ENCODE measurements at regions not wholly inside any gene's neighbourhood (a gene's known extent, or its start where the extent isn't known, plus 50 kb on each side); places are given as distances from the start of the nearest gene placed in this dataset.
"Not testable (repeated sequence)": the region's sequence is repeated elsewhere in the genome, so short reads cannot be mapped to it uniquely, and the experiment has no call there.

DNA sequence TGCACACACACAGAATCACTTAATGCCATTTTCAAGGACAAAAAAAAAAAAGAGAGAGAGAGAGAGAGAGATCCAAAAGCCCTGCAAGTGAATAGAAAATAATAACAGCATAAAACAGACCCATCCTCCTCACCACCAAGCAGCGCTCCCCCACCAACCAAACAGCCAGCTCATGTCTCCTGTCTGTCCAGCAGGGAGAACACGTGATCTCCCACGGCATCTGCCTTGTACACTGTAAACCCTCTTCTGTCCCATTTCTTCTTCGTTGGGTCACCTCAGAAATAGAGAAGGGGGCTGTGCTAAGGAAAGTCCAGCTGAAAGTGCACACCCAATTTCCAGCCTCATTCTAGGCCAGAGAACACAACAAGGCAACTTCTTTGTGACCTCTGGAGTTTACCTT lies 222.5 kb downstream of the EXOC5 start:
- DNase-seq (ENCODE audit: low read depth): no peak
- TF ChIP-seq, protein P1, sequence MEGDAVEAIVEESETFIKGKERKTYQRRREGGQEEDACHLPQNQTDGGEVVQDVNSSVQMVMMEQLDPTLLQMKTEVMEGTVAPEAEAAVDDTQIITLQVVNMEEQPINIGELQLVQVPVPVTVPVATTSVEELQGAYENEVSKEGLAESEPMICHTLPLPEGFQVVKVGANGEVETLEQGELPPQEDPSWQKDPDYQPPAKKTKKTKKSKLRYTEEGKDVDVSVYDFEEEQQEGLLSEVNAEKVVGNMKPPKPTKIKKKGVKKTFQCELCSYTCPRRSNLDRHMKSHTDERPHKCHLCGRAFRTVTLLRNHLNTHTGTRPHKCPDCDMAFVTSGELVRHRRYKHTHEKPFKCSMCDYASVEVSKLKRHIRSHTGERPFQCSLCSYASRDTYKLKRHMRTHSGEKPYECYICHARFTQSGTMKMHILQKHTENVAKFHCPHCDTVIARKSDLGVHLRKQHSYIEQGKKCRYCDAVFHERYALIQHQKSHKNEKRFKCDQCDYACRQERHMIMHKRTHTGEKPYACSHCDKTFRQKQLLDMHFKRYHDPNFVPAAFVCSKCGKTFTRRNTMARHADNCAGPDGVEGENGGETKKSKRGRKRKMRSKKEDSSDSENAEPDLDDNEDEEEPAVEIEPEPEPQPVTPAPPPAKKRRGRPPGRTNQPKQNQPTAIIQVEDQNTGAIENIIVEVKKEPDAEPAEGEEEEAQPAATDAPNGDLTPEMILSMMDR (conservative IDR thresholded peaks at IDR 0.05; ENCODE audit: low read length): no peak

DNA sequence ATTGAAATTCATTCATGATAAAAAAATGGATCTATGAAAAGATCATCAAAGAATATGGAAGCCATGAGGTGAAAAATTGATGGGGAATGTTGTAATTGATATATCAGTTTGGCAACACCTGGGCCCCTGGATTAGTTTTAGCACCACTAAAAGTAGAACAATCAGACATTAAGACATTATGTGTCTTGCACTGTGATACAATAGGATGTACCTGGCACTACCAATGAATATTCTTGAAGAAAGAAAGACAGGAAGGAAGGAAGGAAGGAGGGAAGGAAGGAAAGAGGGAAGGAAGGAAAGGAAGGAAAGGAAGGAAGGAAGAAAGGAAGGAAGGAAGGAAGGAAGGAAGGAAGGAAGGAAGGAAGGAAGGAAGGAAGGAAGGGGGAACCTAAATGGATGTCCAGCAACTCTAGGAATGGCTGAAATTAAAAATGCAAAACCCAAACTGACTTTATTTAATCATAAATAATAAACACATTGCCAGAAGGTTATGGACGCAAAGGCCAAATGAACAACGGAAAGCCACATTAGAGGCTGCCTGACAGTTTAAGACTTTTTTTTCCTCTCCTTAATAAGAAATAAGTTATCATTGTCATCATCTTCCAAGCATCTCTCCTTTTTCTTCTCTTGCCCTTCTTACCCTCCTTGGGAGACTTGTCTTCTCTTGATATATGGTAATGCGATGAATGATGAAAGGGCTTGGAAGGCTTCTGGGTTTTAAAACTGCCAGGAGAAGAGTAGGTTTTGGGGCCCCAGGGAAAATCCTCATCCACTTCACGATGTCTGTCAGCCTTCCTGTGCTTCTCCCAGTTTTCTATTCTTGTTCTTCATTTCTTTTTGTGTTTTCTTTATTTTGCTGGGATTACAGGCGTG lies 224.4 kb downstream of the EXOC5 start:
- DNase-seq (ENCODE audit: low read depth); H3K4me3 ChIP-seq (ENCODE audit: low read length): not testable (repeated sequence)

More for the DNA sequence above, 222.5 kb downstream of the EXOC5 start:
- no peak overlapping the region for H3K4me3 ChIP-seq (ENCODE audit: low read length)

DNA sequence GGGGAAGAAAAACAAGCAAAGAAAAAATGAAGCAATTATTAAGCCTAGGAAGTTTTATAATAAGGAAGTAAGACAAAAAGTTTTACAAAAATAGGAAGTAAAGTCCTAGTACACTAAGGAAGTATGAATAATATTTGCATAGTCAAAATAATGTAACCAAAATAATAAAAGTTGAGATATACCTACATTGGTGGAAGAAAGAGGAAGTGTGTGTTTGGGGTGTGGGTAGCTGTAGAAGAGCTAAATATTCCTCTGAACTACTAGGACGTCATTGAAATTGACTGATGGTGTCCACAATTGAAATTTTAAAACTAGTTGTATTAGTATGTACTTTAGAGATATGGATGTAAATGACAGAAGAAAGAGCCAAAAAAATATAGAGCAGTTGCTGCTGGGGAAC lies 228.4 kb upstream of the OTX2 start:
- TF ChIP-seq, protein P1 (conservative IDR thresholded peaks at IDR 0.05; ENCODE audit: low read length): no peak
- no peak overlapping the region for H3K4me3 ChIP-seq (ENCODE audit: low read length)
- no peak for DNase-seq (ENCODE audit: low read depth)

DNA sequence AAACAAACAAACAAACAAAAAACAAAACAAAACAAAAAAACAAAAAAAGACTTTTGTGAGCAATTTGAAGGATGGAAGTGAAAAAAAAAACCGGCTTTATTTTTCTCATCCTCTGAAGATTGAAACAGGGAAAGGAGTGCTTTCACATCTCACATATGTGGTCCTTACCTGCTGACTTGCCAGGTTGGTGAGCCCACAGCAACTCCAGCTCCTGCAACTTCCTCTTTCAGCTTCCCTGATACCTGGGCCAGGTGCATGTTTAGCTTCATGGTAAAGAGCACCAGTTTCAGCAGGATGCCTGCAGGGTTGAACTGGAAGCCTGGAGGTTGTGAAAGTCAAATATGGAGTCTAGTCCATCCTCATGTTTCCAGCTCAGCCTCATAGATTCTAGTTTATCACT lies 221.2 kb upstream of the OTX2 start:
- no peak for DNase-seq (ENCODE audit: low read depth)
- TF ChIP-seq, protein P1 (conservative IDR thresholded peaks at IDR 0.05; ENCODE audit: low read length): no peak
- no peak overlapping the region for H3K4me3 ChIP-seq (ENCODE audit: low read length)

DNA sequence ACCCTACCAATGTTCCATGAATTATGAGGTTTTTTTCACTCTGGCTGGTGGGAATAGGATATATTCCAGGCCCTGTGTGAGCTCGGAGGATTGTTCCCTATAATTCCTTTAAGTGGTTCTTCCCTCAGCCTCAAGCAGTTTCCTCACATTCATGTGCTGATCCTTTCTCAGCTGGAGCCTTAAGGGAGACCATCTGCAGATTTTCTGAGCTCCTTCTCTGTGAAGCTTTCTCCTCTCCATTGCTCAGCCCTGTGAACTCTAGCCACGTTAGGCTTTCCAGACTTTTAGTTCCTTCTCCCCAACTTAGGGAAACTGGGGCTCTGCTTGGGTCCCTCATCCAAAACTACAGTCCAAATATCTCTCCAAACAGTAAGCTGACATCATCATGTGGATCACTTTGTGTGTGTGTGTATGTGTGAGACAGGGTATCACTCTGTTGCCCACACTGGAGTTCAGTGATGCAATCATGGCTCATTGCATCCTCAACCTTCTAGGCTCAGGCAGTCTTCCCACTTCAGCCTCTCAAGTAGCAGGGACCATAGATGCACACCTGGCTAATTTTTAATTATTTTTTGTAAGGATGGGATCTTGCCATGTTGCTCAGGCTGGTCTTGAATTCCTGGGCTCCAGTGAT lies 219.5 kb upstream of the OTX2 start:
- TF ChIP-seq, protein P1 (conservative IDR thresholded peaks at IDR 0.05; ENCODE audit: low read length): no peak
- no peak overlapping the region for H3K4me3 ChIP-seq (ENCODE audit: low read length)

DNA sequence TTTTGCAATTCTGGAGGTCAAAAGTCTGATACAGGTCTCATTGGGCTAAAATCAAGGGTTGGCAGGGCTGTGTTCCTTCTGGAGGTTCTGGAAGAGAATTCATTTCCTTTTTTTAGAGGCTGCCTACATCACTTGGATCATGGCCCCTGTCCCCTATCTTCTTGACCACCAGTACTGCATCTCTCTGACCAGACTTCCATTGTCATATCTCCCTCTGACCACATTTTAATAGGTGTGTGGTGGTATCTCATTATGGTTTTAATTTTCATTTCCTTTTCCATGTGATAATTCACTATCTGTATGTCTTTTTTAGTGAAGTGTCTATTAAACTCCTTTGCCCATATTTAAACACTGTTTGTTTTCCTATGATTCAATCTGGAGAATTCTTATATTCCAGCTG lies 215.2 kb upstream of the OTX2 start:
- H3K4me3 ChIP-seq (ENCODE audit: low read length): no peak overlapping the region
- TF ChIP-seq, protein P1 (conservative IDR thresholded peaks at IDR 0.05; ENCODE audit: low read length): no peak
- DNase-seq (ENCODE audit: low read depth): no peak

More for the DNA sequence above, 219.5 kb upstream of the OTX2 start:
- DNase-seq (ENCODE audit: low read depth): no peak

DNA sequence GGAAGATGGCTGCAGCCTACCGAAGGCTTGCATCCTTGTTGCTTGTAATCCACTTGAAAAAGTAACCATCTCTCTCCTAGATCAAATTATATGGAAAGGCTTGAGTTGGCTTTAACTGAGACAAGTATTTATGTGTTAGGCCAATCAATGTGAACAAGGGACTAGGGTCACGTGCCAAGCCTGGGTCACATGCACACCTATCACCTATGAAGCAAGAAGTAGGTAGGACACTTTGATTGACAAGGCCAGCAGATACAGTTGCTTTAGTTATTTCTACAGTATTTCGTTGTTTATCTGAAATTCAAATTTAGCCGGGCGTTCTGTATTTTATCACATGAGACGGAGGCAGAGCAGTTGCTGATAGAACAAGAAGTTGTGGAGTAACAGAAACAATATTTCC lies 212.3 kb upstream of the OTX2 start:
- H3K4me3 ChIP-seq (ENCODE audit: low read length): no peak overlapping the region
- TF ChIP-seq, protein P1 (conservative IDR thresholded peaks at IDR 0.05; ENCODE audit: low read length): no peak
- no peak for DNase-seq (ENCODE audit: low read depth)
